Activated B cell treated with CpG ODN at 0.5 μM for 24 hours (primary cell): ENCODE measurements at regions not wholly inside any gene's neighbourhood (a gene's known extent, or its start where the extent isn't known, plus 50 kb on each side); places are given as distances from the start of the nearest gene placed in this dataset.

Experiments used
- ATAC-seq: fragments of 200-7000 bp; cut with Tn5 transposase; one replicate; pipeline ENCODE4 v1.10.0; 2021; ENCODE audit warnings: low read depth, mild to moderate bottlenecking, moderate library complexity
- CTCF ChIA-PET: fragments of 350-600 bp; sonication (Branson Sonifier 250); formaldehyde crosslinking; loops from one replicate; lab custom pipeline; 2021; ENCODE audit warnings: antibody characterized with exemption; lab: Charles Lee
- POLR2A ChIA-PET: fragments of 350-600 bp; sonication (Branson Sonifier 250); formaldehyde crosslinking; loops from one replicate; lab custom pipeline; 2021; ENCODE audit warnings: antibody characterized with exemption; lab: Charles Lee
- DNase-seq: peaks from one replicate; pipeline ENCODE4 v3.0.0; 2022
- H3K27ac Mint-ChIP-seq: one replicate; pipeline ENCODE4 v1.8.0; 2020; ENCODE audit warnings: mixed read lengths
- H3K27me3 Mint-ChIP-seq: one replicate; pipeline ENCODE4 v1.8.0; 2021; ENCODE audit warnings: mixed read lengths
- H3K36me3 Mint-ChIP-seq: one replicate; pipeline ENCODE4 v1.8.0; 2021; ENCODE audit warnings: low read depth, mixed read lengths
- H3K4me1 Mint-ChIP-seq: one replicate; pipeline ENCODE4 v1.8.0; 2021; ENCODE audit warnings: mixed read lengths
- H3K4me3 Mint-ChIP-seq: one replicate; pipeline ENCODE4 v1.8.0; 2020; ENCODE audit warnings: mild to moderate bottlenecking, mixed read lengths
- H3K9me3 Mint-ChIP-seq: one replicate; pipeline ENCODE4 v1.8.0; 2020; ENCODE audit warnings: mixed read lengths
- intact Hi-C: fragments of 100-400 bp; cut with micrococcal nuclease; formaldehyde crosslinking; loops from one replicate; pipeline ENCODE4 v1.15.1; 2024
- TF ChIP-seq, protein P1 (sequence below): fragments of 200-600 bp; IDR thresholded peaks from one replicate; pipeline ENCODE4 v1.8.0; 2022; ENCODE audit warnings: antibody characterized with exemption, mild to moderate bottlenecking

DNA sequence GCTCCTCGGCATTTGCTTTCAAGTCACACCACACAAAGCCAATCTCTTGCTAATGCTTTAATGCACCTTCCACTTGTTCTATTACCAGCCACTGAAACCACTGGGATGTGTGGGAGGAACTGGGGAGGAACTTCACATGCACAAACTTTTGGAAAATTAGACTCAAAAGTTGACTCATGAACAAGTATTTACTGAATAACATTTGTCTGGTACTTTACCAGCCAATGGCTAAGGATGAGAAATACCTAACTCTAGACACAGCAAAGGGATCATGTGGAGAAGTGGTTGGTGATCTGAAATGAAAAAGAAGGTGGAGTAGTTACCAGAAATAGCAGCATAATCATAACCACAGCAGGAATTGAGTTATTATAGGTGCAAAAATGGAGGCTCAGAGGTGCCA is 554.0 kb upstream of the NOX3 start:
- Mint-ChIP-seq H3K4me1 (peaks cover 20% of the 10 kb centered on the region), H3K9me3 (peaks cover 5% of the 10 kb centered on the region), H3K4me3 (no peak overlapping the region), H3K36me3 (no peaks in the 10 kb centered on the region), H3K27ac (no peak overlapping the region), H3K27me3 (no peaks in the 10 kb centered on the region)
- intact Hi-C loops, result no loop called here
- no peak for DNase-seq
- ATAC-seq, result no peak
- ChIA-PET CTCF (no interaction called here), POLR2A (no interaction called here)
- TF ChIP-seq, protein P1, sequence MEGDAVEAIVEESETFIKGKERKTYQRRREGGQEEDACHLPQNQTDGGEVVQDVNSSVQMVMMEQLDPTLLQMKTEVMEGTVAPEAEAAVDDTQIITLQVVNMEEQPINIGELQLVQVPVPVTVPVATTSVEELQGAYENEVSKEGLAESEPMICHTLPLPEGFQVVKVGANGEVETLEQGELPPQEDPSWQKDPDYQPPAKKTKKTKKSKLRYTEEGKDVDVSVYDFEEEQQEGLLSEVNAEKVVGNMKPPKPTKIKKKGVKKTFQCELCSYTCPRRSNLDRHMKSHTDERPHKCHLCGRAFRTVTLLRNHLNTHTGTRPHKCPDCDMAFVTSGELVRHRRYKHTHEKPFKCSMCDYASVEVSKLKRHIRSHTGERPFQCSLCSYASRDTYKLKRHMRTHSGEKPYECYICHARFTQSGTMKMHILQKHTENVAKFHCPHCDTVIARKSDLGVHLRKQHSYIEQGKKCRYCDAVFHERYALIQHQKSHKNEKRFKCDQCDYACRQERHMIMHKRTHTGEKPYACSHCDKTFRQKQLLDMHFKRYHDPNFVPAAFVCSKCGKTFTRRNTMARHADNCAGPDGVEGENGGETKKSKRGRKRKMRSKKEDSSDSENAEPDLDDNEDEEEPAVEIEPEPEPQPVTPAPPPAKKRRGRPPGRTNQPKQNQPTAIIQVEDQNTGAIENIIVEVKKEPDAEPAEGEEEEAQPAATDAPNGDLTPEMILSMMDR, result no peak

DNA sequence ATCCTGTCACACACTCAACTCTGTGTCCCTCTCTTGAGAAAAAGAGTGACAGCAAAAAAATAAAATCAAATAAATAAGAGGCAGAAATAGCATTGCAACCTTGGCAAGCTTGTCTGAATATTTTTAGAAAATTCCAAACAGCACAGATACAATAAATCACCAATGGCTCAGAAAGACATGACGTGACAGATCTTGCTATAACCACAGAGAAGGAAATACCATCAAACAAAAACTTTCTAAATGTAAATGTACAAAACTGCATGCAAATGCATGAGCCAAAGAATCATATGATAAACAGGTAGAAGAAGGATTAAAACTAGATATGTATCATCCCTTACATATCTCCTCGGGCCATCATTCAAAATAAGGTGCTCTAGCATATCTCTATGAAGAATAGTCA is 549.2 kb upstream of the NOX3 start:
- intact Hi-C loops, result no loop called here
- no peaks in the 10 kb centered on the region for H3K27me3 Mint-ChIP-seq
- ATAC-seq (no peak), DNase-seq (no peak)
- CTCF ChIA-PET, result no interaction called here
- TF ChIP-seq, protein P1, result no peak
- no peak overlapping the region for H3K27ac Mint-ChIP-seq
- H3K36me3 Mint-ChIP-seq, result no peaks in the 10 kb centered on the region
- no peaks in the 10 kb centered on the region for H3K4me1 Mint-ChIP-seq
- POLR2A ChIA-PET, result no interaction called here
- no peak overlapping the region for H3K4me3 Mint-ChIP-seq
- H3K9me3 Mint-ChIP-seq, result peaks cover 5% of the 10 kb centered on the region

DNA sequence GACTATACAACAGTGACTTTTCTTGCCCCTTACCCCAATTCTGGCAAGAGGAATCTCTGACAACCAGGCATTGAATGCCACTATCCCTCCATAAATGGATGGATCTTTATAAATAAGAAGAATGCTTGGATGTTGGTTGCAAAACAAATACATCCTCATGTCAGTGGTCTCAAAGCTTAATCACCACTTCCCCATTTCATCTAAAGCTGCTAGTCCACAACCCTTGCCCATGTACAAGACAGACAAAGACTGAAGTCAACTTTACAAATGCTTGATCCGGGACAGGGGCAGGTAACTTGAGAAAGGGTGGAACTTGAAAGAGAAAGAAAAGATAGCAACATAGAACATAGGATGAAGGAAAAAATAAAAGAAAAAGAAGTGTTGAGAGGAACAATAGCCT is 540.5 kb upstream of the NOX3 start:
- H3K36me3 Mint-ChIP-seq, result no peaks in the 10 kb centered on the region
- DNase-seq (no peak), ATAC-seq (no peak)
- peaks cover 3% of the 10 kb centered on the region for H3K27me3 Mint-ChIP-seq
- intact Hi-C loops, result no loop called here
- H3K4me1 Mint-ChIP-seq, result no peaks in the 10 kb centered on the region
- ChIA-PET CTCF (no interaction called here), POLR2A (interaction anchor here (0.6 kb wide), 1 partner anchor 17 kb away, joined by 3 read pairs; no protein-coding TSS in a partner anchor)
- H3K9me3 Mint-ChIP-seq, result no peaks in the 10 kb centered on the region
- no peak overlapping the region for H3K27ac Mint-ChIP-seq
- no peak overlapping the region for H3K4me3 Mint-ChIP-seq
- TF ChIP-seq, protein P1, result no peak

DNA sequence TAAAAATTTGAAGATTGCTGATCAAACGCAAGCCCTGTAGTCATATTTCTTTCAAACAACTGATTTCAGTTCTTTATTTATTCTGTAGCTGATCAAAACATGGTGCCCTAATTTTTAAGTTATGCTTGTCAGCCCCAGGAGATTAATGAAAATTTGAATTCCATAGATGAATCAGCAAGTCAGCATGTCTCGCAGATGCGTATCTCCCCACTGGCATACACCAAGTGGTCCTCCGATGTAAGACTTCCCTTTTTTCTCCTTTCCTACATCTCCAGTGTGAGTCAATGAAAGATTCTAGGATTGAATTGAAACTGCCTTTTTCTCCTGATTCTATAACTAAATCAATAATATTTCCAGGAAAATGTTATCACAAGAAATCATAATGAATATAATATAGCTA is 539.6 kb upstream of the NOX3 start:
- no peak overlapping the region for H3K27ac Mint-ChIP-seq
- no peak overlapping the region for H3K4me3 Mint-ChIP-seq
- ATAC-seq, result no peak
- no peaks in the 10 kb centered on the region for H3K36me3 Mint-ChIP-seq
- ChIA-PET CTCF (no interaction called here), POLR2A (no interaction called here)
- TF ChIP-seq, protein P1, result no peak
- no peaks in the 10 kb centered on the region for H3K9me3 Mint-ChIP-seq
- intact Hi-C loops, result no loop called here
- DNase-seq, result no peak
- H3K27me3 Mint-ChIP-seq, result peaks cover 3% of the 10 kb centered on the region
- no peaks in the 10 kb centered on the region for H3K4me1 Mint-ChIP-seq

- Mint-ChIP-seq H3K9me3 (no peaks in the 10 kb centered on the region), H3K4me1 (no peaks in the 10 kb centered on the region), H3K27ac (no peak overlapping the region), H3K4me3 (no peak overlapping the region), H3K27me3 (peaks cover 3% of the 10 kb centered on the region), H3K36me3 (no peaks in the 10 kb centered on the region)
- CTCF ChIA-PET, result no interaction called here
- TF ChIP-seq, protein P1, result no peak
- DNase-seq (no peak), ATAC-seq (no peak)
- POLR2A ChIA-PET, result no interaction called here
- intact Hi-C loops, result no loop called here
Measured at GRCh38 chr6:155994086-155994485, 538.4 kb upstream of the NOX3 start.
